HG02571 (cell line): ENCODE measurements at regions not wholly inside any gene's neighbourhood (a gene's known extent, or its start where the extent isn't known, plus 50 kb on each side); places are given as distances from the start of the nearest gene placed in this dataset.
A peak's percentile ranks its signal among the peaks of the same experiment; 100 is the strongest.
"Not testable (repeated sequence)": the region's sequence is repeated elsewhere in the genome, so short reads cannot be mapped to it uniquely, and the experiment has no call there.

ENCODE experiments used
- ATAC-seq: cut with Tn5 transposase; IDR thresholded peaks from one replicate; pipeline ENCODE4 v1.9.1; 2021; ENCODE audit warnings: mild to moderate bottlenecking, moderate library complexity; ENCODE audit not compliant: unreplicated experiment

- no peak for ATAC-seq
Measured at GRCh38 chr9:78437806-78438205, 140.9 kb downstream of the PSAT1 start.

DNA sequence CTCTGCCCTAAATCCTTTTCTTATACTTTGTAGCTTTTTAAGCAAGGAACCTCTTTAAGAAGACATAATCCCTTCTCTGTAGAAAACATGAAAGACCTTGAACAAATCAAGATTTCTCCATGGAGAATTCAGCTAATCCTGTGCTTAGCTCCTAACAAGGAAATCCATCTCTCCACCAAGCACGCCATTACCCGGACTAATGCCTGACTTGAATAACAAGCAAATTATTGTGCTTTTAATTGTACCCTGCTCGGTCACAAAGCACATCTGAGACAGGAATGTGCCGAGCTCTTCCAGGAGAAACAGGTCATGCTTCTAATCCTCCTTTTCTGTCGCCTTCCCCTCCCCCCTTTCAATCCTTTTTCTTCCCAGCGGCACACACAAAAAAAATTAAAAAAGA, 141.3 kb downstream of the PSAT1 start:
- no peak for ATAC-seq

DNA sequence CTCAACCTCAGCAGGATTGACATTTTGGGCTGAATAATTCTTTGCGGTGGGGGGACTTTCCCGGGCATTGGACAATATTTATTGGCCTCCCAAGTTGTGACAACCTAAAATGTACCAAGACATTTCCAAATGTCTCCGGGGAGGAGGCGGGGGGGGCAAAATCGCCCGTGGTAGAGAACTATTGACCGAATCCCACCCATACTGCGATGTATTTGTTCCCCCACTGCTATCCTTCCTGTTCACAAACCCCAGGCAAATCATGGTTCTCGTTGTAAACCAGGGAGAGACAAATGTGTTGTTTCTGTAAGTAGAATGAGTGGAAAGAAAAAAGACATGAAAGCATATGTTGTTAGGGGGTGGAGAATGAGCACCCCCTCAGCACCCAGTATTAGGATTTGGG, 141.9 kb downstream of the PSAT1 start:
- no peak for ATAC-seq

DNA sequence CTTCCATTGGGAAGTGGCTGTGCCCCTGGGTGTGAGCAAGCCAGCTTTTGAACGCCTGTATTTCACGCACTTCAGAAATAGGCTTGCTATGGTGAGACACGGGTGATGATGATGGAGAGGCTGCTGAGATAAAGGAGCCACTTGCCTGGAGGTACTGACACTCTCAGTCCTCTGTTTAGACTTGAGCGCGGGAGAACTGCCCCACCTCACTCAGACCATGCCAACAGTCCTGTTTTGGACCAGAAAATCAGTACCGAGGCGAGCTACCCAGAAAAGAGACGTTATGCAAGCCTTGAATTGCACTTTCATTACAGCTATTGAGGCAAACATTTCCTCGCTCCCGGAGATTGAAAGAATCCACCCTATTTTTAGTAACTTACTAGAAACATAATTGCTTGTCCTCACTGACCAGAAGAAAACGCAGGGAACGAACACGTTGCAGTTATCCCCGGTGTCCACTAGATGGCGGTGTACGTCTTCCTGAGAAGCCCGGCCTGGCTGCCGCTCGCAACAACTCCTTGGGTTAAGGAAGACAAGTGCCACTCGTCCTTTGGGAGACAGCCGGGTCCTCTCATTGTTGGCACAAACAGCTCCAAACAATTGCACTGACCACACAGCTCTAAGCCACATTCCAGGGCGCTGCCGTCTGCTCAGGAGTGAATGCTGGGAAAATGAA, 142.4 kb downstream of the PSAT1 start:
- ATAC-seq, result peak; percentile 79

- ATAC-seq, result no peak
Measured at GRCh38 chr9:78439866-78440830, 143.2 kb downstream of the PSAT1 start.

DNA sequence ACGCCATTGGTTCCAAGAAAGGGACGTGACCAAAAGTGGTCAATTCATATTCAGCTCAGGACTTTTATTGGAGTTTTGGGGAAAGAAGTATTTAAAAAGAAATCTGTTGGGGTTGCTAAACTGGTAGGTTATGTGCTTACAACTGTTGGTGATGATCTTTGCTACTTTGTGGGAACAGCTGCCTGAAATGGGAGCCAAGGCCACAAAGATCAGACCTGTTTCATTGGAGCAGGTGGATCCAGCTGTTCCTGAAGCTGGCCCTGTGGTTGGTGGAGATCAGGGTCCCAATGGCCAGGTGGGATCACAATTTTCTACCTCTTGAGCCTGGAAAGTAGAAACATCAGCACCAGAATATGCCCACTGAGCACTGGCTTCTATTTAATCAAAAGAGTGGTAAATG, 144.5 kb downstream of the PSAT1 start:
- ATAC-seq, result no peak

- ATAC-seq, result no peak
Measured at GRCh38 chr9:78441822-78442431, 145.0 kb downstream of the PSAT1 start.

DNA sequence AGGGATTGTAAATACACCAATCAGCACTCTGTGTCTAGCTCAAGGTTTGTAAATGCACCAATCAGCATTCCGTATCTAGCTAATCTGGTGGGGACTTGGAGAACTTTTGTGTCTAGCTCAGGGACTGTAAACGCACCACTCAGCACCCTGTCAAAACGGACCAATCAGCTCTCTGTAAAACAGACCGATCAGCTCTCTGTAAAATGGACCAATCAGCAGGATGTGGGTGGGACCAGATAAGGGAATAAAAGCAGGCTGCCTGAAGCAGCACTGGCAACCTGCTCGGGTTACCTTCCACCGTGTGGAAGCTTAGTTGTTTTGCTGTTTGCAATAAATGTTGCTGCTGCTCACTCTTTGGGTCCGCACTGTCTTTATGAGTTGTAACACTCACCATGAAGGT, 145.7 kb downstream of the PSAT1 start:
- ATAC-seq, result not testable (repeated sequence)

- ATAC-seq, result no peak
Measured at GRCh38 chr9:78443946-78444345, 147.0 kb downstream of the PSAT1 start.

GRCh38 chr9:78448960-78449673, 152.2 kb downstream of the PSAT1 start:
- no peak for ATAC-seq

DNA sequence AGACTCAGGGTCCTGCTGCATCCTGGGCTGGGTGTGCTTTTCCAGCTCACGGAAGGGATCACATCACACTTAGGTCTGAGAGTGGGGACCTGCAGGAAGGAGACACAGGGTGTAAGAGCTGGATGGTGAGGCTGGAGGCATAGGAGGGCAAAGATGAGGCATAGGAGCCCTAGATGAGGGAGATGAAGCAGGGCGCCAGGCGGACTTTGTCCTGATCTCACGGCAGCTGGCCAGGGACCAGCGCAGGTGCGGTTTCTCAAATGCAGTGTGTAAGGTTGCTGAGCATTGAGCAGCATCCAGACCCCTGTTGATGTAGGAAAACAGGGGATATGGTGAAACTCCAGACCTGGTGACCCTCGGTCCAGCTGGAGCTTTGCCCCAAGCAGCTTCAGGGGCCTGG, 156.5 kb downstream of the PSAT1 start:
- ATAC-seq, result no peak

DNA sequence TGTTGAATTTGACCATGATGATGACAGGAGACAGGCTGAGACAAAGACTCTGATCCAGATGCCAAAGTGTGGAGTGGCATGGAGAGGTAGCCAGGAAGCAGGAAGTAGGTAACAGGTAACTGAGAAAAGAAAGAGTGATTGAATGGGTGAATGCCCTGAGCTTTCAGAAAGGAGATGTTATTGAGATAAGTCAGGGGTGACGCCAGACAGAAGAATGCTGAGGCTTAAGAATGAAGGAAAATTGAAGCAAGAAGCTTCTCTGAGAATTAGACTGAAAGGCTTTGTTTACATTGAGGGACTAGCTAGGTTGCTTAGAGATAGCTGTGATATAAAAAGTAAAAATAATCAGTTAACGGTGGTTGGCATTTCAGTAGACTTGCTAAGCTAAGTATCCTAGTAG, 165.7 kb downstream of the PSAT1 start:
- ATAC-seq, result no peak

- no peak for ATAC-seq
Measured at GRCh38 chr9:78463750-78464149, 166.8 kb downstream of the PSAT1 start.

DNA sequence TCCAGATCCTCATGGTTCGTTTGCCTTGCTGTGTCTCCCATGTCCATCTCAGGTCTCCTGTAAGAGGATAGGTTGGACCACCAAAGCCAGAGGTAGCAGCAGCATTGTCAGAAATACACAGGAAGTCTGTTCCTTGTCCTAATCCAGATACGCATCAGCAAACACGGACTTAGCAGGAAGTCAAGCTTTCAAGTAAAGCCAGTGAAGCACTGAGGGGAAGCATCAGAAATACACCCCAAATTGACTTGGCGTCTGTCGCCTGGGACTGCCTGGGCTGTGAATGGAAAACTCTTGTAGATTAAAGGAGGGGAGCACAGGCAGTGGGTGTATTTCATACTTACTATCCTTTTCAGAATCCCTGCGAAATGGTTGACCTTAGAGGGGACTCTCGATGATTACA, 171.3 kb downstream of the PSAT1 start:
- no peak for ATAC-seq

- ATAC-seq, result no peak
Measured at GRCh38 chr9:78468974-78469576, 172.2 kb downstream of the PSAT1 start.

- ATAC-seq, result no peak
Measured at GRCh38 chr9:78470216-78470615, 173.3 kb downstream of the PSAT1 start.

DNA sequence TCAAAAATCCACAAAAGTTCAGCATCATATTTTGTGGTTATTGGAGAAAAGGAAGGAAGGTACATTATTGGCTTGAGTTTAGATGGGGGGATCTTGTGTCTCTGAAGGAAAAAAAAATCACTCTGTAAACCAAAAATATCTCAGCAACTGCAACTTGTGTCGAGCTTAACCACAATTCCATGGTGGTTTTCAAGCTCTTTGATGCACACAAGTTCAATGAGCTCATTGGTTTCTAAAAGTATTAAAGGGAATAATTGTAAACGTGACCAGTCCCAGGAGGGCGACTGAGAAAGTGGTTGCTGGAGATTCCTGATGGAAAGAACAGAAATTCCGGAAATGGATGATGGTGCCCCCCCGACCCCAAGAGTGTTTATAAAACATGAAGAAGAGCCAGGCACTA, 173.8 kb downstream of the PSAT1 start:
- no peak for ATAC-seq

- ATAC-seq, result no peak
Measured at GRCh38 chr9:78472111-78472510, 175.2 kb downstream of the PSAT1 start.

DNA sequence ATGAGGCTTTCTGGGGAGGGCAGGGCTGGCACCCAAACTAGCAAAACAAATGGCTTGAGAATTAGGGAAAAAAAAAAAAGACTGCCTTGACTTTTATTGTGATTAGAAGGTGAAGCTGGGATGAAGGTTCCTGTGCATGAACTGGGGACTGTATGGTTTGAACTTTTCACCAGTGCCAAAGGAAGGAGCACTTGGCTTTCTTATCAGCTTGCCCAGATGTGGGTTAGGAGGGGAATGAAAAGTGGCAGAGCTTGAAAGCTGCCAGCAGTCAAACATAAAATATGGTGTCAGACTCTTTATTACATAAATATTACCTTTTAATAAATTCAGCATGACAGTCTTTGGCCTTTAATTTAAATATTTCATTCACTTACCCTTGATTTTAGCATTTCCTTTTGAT, 182.5 kb downstream of the PSAT1 start:
- no peak for ATAC-seq

DNA sequence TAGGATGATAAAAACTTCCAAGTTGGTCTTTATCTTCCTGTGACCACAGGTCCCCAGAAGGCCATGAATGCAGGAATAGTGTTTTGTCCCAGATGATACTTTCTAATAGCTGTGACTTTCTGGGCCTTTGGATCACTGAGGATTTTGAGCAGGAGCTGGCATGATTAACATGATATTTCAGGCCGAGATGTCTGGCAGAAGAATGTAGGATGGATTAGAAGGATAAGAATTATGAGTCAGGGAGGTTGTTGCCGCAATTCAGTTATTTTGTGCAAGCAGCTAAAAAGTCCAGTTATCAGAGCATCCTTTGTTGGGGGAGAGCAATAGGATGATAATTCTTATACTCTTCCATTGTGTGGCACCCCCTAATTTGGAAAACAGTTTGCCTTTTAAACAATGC, 189.7 kb downstream of the PSAT1 start:
- no peak for ATAC-seq

DNA sequence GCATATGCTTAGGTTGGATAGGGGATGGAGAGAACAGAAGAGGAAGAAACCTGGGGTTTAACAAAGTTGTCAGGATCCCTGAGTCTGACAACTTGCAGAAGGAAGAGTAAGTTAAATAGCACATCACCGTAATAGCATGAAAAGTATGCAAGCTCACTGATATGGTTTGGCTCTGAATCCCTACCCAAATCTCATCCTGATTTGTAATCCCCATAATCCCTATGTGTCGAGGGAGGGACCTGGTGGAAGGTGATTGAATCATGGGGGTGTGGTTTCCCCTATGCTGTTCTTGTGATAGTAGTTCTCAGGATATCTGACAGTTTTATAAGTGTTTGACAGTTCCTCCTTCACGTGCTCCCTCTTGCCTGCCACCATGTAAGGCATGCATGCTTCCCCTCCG, 193.3 kb downstream of the PSAT1 start:
- no peak for ATAC-seq
